ENCODE measurements at regions not wholly inside any gene's neighbourhood (a gene's known extent, or its start where the extent isn't known, plus 50 kb on each side); places are given as distances from the start of the nearest gene placed in this dataset.

DNA sequence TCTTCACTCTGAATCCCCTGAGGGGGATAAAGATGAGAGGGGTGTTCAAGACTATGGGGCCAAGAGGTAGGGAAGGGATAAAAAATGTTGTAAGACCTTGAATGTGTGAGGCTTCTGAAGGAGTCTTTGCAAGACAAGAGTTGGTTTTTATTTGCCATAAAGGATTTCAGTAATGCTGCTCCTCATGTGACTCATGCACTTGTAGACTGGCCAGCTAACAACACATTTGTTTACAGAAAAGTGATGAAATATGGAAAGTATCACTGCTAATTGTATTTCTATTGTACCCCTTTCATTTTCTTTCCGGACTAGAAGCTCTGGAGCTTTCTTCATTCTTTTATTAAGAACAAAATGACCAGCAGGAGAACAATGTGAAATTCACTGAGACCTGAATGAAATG is 782.1 kb downstream of the EPHA4 start:
- TF ChIP-seq, protein P1, sequence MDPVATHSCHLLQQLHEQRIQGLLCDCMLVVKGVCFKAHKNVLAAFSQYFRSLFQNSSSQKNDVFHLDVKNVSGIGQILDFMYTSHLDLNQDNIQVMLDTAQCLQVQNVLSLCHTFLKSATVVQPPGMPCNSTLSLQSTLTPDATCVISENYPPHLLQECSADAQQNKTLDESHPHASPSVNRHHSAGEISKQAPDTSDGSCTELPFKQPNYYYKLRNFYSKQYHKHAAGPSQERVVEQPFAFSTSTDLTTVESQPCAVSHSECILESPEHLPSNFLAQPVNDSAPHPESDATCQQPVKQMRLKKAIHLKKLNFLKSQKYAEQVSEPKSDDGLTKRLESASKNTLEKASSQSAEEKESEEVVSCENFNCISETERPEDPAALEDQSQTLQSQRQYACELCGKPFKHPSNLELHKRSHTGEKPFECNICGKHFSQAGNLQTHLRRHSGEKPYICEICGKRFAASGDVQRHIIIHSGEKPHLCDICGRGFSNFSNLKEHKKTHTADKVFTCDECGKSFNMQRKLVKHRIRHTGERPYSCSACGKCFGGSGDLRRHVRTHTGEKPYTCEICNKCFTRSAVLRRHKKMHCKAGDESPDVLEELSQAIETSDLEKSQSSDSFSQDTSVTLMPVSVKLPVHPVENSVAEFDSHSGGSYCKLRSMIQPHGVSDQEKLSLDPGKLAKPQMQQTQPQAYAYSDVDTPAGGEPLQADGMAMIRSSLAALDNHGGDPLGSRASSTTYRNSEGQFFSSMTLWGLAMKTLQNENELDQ (tag by site-specific recombination; IDR thresholded peaks at IDR 0.05; ENCODE audit: low read depth): no peak
- TF ChIP-seq ZSCAN30 (tag by site-specific recombination; IDR thresholded peaks at IDR 0.05): no peak
- no peak for TF ChIP-seq ZNF239 (tag by site-specific recombination; IDR thresholded peaks at IDR 0.05)
- no peak for TF ChIP-seq ZNF121 (tag by site-specific recombination; IDR thresholded peaks at IDR 0.05)
- TF ChIP-seq ZNF423 (tag by site-specific recombination; IDR thresholded peaks at IDR 0.05): no peak
- TF ChIP-seq ZNF211 (tag by site-specific recombination; IDR thresholded peaks at IDR 0.05; ENCODE audit: low read depth): no peak
- TF ChIP-seq ZNF302 (tag by site-specific recombination; IDR thresholded peaks at IDR 0.05; ENCODE audit: low read depth): no peak
- TF ChIP-seq KLF9 (tag by site-specific recombination; IDR thresholded peaks at IDR 0.05; ENCODE audit: low read depth): no peak
- TF ChIP-seq ZNF274 (IDR thresholded peaks at IDR 0.05; ENCODE audit: low read length): no peak
- no peak for TF ChIP-seq ZNF274 (tag by site-specific recombination; IDR thresholded peaks at IDR 0.05; ENCODE audit: borderline replicate concordance)
- no peak for TF ChIP-seq GLIS2 (tag by site-specific recombination; IDR thresholded peaks at IDR 0.05)
- TF ChIP-seq ZNF549 (tag by site-specific recombination; IDR thresholded peaks at IDR 0.05): no peak
- TF ChIP-seq SETDB1 (IDR thresholded peaks at IDR 0.05; ENCODE audit: insufficient read length, low read length): no peak
- TF ChIP-seq CTCF (tag by site-specific recombination; IDR thresholded peaks at IDR 0.05): no peak
- TF ChIP-seq ZNF830 (tag by site-specific recombination; IDR thresholded peaks at IDR 0.05; ENCODE audit: low read depth): no peak
